ENCODE measurements at regions not wholly inside any gene's neighbourhood (a gene's known extent, or its start where the extent isn't known, plus 50 kb on each side); places are given as distances from the start of the nearest gene placed in this dataset.

DNA sequence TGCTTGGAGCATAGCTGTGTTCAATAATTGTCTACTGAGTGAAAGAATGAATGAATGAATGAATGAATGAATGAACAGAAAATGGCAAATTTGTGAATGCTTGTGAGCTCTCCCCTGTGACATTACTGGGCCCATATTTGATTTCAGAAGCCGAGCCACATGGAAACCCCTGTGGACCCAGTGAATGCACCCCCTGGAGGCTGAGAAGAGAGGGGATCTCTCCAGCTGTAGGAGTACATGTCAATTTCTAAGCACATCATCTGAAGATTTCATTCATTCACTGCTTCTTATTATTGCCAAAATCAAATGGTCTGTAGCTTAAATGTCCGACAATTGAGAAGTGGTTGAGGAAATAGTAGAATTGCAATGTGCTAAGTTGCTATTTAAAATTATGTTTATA is 58.3 kb upstream of the DOCK1 start:
- H3K27me3 Mint-ChIP-seq (ENCODE audit: low read depth), result no peaks in the 10 kb centered on the region
- no peak for DNase-seq (ENCODE audit: low spot score)
- H3K36me3 Mint-ChIP-seq (ENCODE audit: low read depth), result no peaks in the 10 kb centered on the region
- H3K9me3 Mint-ChIP-seq, result peaks cover 3% of the 10 kb centered on the region
- no peaks in the 10 kb centered on the region for H3K4me1 Mint-ChIP-seq (ENCODE audit: low read depth)
- no peak overlapping the region for H3K4me3 Mint-ChIP-seq
- H3K27ac Mint-ChIP-seq, result no peak overlapping the region

- Mint-ChIP-seq H3K4me1 (ENCODE audit: low read depth) (no peaks in the 10 kb centered on the region), H3K9me3 (peaks cover 2% of the 10 kb centered on the region), H3K27me3 (ENCODE audit: low read depth) (no peaks in the 10 kb centered on the region), H3K36me3 (ENCODE audit: low read depth) (no peaks in the 10 kb centered on the region), H3K27ac (no peak overlapping the region), H3K4me3 (no peak overlapping the region)
- no peak for DNase-seq (ENCODE audit: low spot score)
Measured at GRCh38 chr10:126847666-126848065, 57.6 kb upstream of the DOCK1 start.

DNA sequence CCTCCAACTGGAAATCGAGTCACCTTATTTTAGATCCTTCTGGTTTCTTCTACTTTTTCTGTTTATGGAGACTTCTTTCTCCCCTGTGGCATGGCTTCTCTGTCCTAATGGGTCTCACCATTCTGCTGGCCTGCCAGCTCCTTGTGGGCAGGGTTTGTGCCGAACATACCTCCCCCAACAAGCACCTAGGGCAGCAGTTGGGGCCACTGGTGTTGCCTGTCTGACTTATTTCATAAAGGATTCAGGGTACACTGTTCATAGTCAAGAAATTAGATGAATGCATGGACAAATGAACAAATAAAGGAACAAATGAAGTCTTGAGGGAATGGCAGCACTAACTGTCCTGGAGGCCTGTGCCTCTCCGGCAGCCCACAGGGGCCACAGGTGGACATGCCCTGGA is 55.6 kb upstream of the DOCK1 start:
- H3K4me3 Mint-ChIP-seq, result no peak overlapping the region
- no peaks in the 10 kb centered on the region for H3K36me3 Mint-ChIP-seq (ENCODE audit: low read depth)
- H3K9me3 Mint-ChIP-seq, result peaks cover 6% of the 10 kb centered on the region
- H3K27ac Mint-ChIP-seq, result no peak overlapping the region
- H3K4me1 Mint-ChIP-seq (ENCODE audit: low read depth), result no peaks in the 10 kb centered on the region
- DNase-seq (ENCODE audit: low spot score), result no peak
- no peaks in the 10 kb centered on the region for H3K27me3 Mint-ChIP-seq (ENCODE audit: low read depth)

DNA sequence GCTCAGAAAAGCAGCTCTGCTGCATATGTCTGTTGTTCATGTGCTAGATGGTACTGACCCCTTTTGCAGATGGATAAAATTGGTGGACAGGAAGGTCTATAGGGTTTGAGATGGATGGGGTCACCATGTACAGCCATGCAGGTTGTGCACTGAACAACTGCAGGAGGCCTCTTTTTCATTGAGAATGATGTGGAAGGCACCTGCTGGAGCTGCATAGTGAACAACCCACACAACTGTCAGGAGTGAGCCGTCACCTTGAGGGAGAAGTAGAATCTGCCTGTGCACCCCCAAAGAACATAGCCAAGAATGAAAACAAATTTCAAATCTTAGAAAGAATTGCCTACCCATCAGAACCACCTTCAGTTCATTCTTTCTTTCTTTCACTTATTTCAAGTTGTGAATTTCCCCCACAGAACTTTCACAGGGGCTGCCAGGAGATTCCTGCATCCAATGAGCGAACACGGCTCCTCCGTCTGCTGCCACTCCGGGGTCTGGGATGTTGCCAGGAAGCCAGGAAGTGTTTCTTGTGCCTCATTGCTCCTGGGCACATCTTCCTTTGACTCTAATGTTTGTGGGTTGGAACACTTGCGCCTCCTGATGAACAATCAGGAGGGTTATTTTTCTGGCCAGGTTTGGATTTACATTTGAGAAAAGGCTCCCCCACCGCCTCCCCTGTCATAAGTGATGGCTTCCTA is 53.7 kb upstream of the DOCK1 start:
- Mint-ChIP-seq H3K27ac (no peak overlapping the region), H3K27me3 (ENCODE audit: low read depth) (no peaks in the 10 kb centered on the region), H3K36me3 (ENCODE audit: low read depth) (no peaks in the 10 kb centered on the region), H3K4me1 (ENCODE audit: low read depth) (no peaks in the 10 kb centered on the region), H3K9me3 (peaks cover 7% of the 10 kb centered on the region), H3K4me3 (no peak overlapping the region)
- no peak for DNase-seq (ENCODE audit: low spot score)

- Mint-ChIP-seq H3K9me3 (peaks cover 14% of the 10 kb centered on the region), H3K4me1 (ENCODE audit: low read depth) (no peaks in the 10 kb centered on the region), H3K27ac (no peak overlapping the region), H3K27me3 (ENCODE audit: low read depth) (no peaks in the 10 kb centered on the region), H3K4me3 (no peak overlapping the region), H3K36me3 (ENCODE audit: low read depth) (no peaks in the 10 kb centered on the region)
- no peak for DNase-seq (ENCODE audit: low spot score)
Measured at GRCh38 chr10:126854726-126855495, 50.3 kb upstream of the DOCK1 start.
